ENCODE measurements at regions not wholly inside any gene's neighbourhood (a gene's known extent, or its start where the extent isn't known, plus 50 kb on each side); places are given as distances from the start of the nearest gene placed in this dataset.

- no peak for TF ChIP-seq CTCF (IDR thresholded peaks at IDR 0.05)
- TF ChIP-seq POLR2A (IDR thresholded peaks at IDR 0.05): no peak
These were observed 190.1 kb upstream of the MEF2C start for GRCh38 chr5:89072842-89073672.
